IMR-90 (cell line): ENCODE measurements at regions not wholly inside any gene's neighbourhood (a gene's known extent, or its start where the extent isn't known, plus 50 kb on each side); places are given as distances from the start of the nearest gene placed in this dataset.
A peak's percentile ranks its signal among the peaks of the same experiment; 100 is the strongest.

Experiments
- ATAC-seq: fragments of 200-7000 bp; cut with Tn5 transposase; 2 replicates; pipeline ENCODE4 v1.9.1; 2020; ENCODE audit warnings: low read depth, mild to moderate bottlenecking, moderate library complexity
- BruUV-seq: library from RNA; stranded (reverse); fragments of 400-500 nt; replicated peaks from 2 replicates; lab custom pipeline; 2021; lab: Mats Ljungman, UMichigan
- CTCF ChIA-PET: fragments of 300-600 bp; formaldehyde crosslinking; extraction: SDS; loops from one replicate; lab custom pipeline; 2021; ENCODE audit warnings: antibody characterized with exemption; lab: Yijun Ruan, JAX
- POLR2A ChIA-PET: fragments of 300-600 bp; sonication (Branson Sonifier 250); formaldehyde crosslinking; loops from one replicate; lab custom pipeline; 2022; ENCODE audit warnings: antibody characterized with exemption; ENCODE audit not compliant: unreplicated experiment; lab: Charles Lee
- DNase-seq: peaks from one replicate; pipeline ENCODE4 v3.0.0; 2013
- H2AFZ ChIP-seq: replicated peaks from 2 replicates; pipeline ENCODE3; 2013; ENCODE audit warnings: low read length, mild to moderate bottlenecking; ENCODE audit not compliant: poor library complexity
- H2AK5ac ChIP-seq: 2 replicates; pipeline ENCODE4 v1.6.1; 2013; ENCODE audit warnings: low read depth, low read length, inconsistent platforms
- H2AK9ac ChIP-seq: replicated peaks from 2 replicates; pipeline ENCODE3; 2013; ENCODE audit warnings: mild to moderate bottlenecking, low read depth, low read length, moderate library complexity; ENCODE audit not compliant: poor library complexity
- H2BK120ac ChIP-seq: 2 replicates; pipeline ENCODE4 v1.6.1; 2013; ENCODE audit warnings: low read depth, low read length, inconsistent platforms
- H2BK15ac ChIP-seq: 3 replicates; pipeline ENCODE4 v1.6.1; 2013; ENCODE audit warnings: low read depth, low read length, inconsistent platforms
- H2BK20ac ChIP-seq: 2 replicates; pipeline ENCODE4 v1.6.1; 2013; ENCODE audit warnings: low read depth, mild to moderate bottlenecking, inconsistent platforms, low read length, moderate library complexity
- H2BK5ac ChIP-seq: 2 replicates; pipeline ENCODE4 v1.6.1; 2013; ENCODE audit warnings: mild to moderate bottlenecking, low read depth, low read length, inconsistent platforms; ENCODE audit not compliant: poor library complexity, severe bottlenecking
- H3K14ac ChIP-seq: replicated peaks from 2 replicates; pipeline ENCODE4 v1.6.1; 2013; ENCODE audit warnings: low read depth, low read length, inconsistent platforms
- H3K18ac ChIP-seq: 2 replicates; pipeline ENCODE4 v1.6.1; 2013; ENCODE audit warnings: low read depth, low read length, control low read depth
- H3K23ac ChIP-seq: 2 replicates; pipeline ENCODE4 v1.6.1; 2013; ENCODE audit warnings: low read depth, low read length, inconsistent platforms
- H3K27ac ChIP-seq: 2 replicates; pipeline ENCODE4 v1.5.1; 2013; ENCODE audit warnings: mild to moderate bottlenecking, control low read depth, low read length; ENCODE audit not compliant: insufficient read depth
- H3K27me3 ChIP-seq: 2 replicates; pipeline ENCODE4 v1.6.1; 2013; ENCODE audit warnings: low read length; ENCODE audit not compliant: control insufficient read depth, insufficient read depth
- H3K36me3 ChIP-seq: 2 replicates; pipeline ENCODE4 v1.6.1; 2013; ENCODE audit warnings: low read length, mixed read lengths; ENCODE audit not compliant: control insufficient read depth, insufficient read depth
- H3K4ac ChIP-seq: 2 replicates; pipeline ENCODE4 v1.6.1; 2013; ENCODE audit warnings: low read depth, low read length, inconsistent platforms
- H3K4me1 ChIP-seq: 2 replicates; pipeline ENCODE4 v1.6.1; 2013; ENCODE audit warnings: low read length, mixed read lengths; ENCODE audit not compliant: control insufficient read depth, insufficient read depth
- H3K4me2 ChIP-seq: 2 replicates; pipeline ENCODE4 v1.6.1; 2013; ENCODE audit warnings: low read depth, mild to moderate bottlenecking, control low read depth, low read length, moderate library complexity
- H3K4me3 ChIP-seq: 2 replicates; pipeline ENCODE4 v1.5.1; 2013; ENCODE audit warnings: low read depth, mild to moderate bottlenecking, control low read depth, low read length, moderate library complexity; ENCODE audit not compliant: insufficient read depth
- H3K56ac ChIP-seq: 2 replicates; pipeline ENCODE4 v1.6.1; 2013; ENCODE audit warnings: low read length, inconsistent platforms; ENCODE audit not compliant: insufficient read depth; ENCODE audit errors: extremely low read depth
- H3K79me1 ChIP-seq, 2 experiments: 2 replicates each; pipeline ENCODE4 v1.6.1; 2013; ENCODE audit warnings: low read length in 2 of 2, inconsistent platforms in 1 of 2, low read depth in 1 of 2
- H3K9ac ChIP-seq: 2 replicates; pipeline ENCODE4 v1.6.1; 2013; ENCODE audit warnings: low read depth, low read length, control low read depth
- H3K9me1 ChIP-seq: 2 replicates; pipeline ENCODE4 v1.6.1; 2013; ENCODE audit warnings: low read length, inconsistent platforms; ENCODE audit not compliant: insufficient read depth
- H3K9me3 ChIP-seq: 2 replicates; pipeline ENCODE4 v1.6.1; 2013; ENCODE audit warnings: low read length; ENCODE audit not compliant: control insufficient read depth, insufficient read depth
- H4K20me1 ChIP-seq: 2 replicates; pipeline ENCODE4 v1.6.1; 2013; ENCODE audit warnings: low read length, inconsistent platforms; ENCODE audit not compliant: insufficient read depth
- H4K5ac ChIP-seq: 2 replicates; pipeline ENCODE4 v1.6.1; 2013; ENCODE audit warnings: mild to moderate bottlenecking, low read depth, low read length, control low read depth
- H4K8ac ChIP-seq, 2 experiments: 2 replicates each; pipeline ENCODE4 v1.6.1; 2013; ENCODE audit warnings: low read depth in 2 of 2, low read length in 2 of 2, control low read depth in 1 of 2, inconsistent platforms in 1 of 2
- H4K91ac ChIP-seq: 2 replicates; pipeline ENCODE4 v1.6.1; 2013; ENCODE audit warnings: low read depth, low read length, inconsistent platforms; ENCODE audit not compliant: insufficient read depth
- BHLHE40 ChIP-seq: fragments of 150-350 bp; IDR thresholded peaks from 2 replicates; pipeline ENCODE4 v1.6.1; 2016; ENCODE audit warnings: mild to moderate bottlenecking, low read depth, low read length
- CHD1 ChIP-seq: IDR thresholded peaks from 2 replicates; pipeline ENCODE4 v1.6.1; 2012; ENCODE audit warnings: low read depth, low read length, improper control_type of control experiment
- FOS ChIP-seq: fragments of 150-350 bp; IDR thresholded peaks from 2 replicates; pipeline ENCODE4 v1.6.1; 2016; ENCODE audit warnings: low read depth, low read length
- MAZ ChIP-seq: IDR thresholded peaks from 2 replicates; pipeline ENCODE4 v1.6.1; 2012; ENCODE audit warnings: low read depth, mild to moderate bottlenecking, low read length, improper control_type of control experiment, moderate library complexity, borderline replicate concordance
- MXI1 ChIP-seq: IDR thresholded peaks from 2 replicates; pipeline ENCODE4 v1.6.1; 2012; ENCODE audit warnings: low read depth, mild to moderate bottlenecking, low read length, moderate library complexity, borderline replicate concordance
- NFE2L2 ChIP-seq: fragments of 150-350 bp; IDR thresholded peaks from 2 replicates; pipeline ENCODE4 v1.6.1; 2016; ENCODE audit warnings: low read depth, mild to moderate bottlenecking, low read length
- RAD21 ChIP-seq: IDR thresholded peaks from 2 replicates; pipeline ENCODE4 v1.6.1; 2012; ENCODE audit warnings: low read length, improper control_type of control experiment
- RCOR1 ChIP-seq: IDR thresholded peaks from 2 replicates; pipeline ENCODE4 v1.6.1; 2012; ENCODE audit warnings: mild to moderate bottlenecking, low read length, improper control_type of control experiment; ENCODE audit not compliant: insufficient replicate concordance
- RFX5 ChIP-seq: IDR thresholded peaks from 2 replicates; pipeline ENCODE4 v1.8.0; 2012; ENCODE audit warnings: low read depth, mild to moderate bottlenecking, low read length, moderate library complexity
- SMC3 ChIP-seq: fragments of 150-350 bp; IDR thresholded peaks from 2 replicates; pipeline ENCODE4 v1.6.1; 2016; ENCODE audit warnings: low read depth, mild to moderate bottlenecking, antibody characterized with exemption, low read length, moderate library complexity
- WGBS, 2 experiments: methylation state at CpG; one replicate each; pipeline versions ENCODE4 v1.1.5 to v1.1.7; 2013; ENCODE audit warnings: missing lambda C conversion rate in 2 of 2; ENCODE audit not compliant: insufficient read length in 1 of 2; ENCODE audit errors: extremely low coverage in 2 of 2; 5-methylcytosine and 5-hydroxymethylcytosine counted together
- dilution Hi-C: fragments of 300-500 bp; cut with HindIII; formaldehyde crosslinking; loops from one replicate; pipeline ENCODE4 v1.14.3; 2018; ENCODE audit warnings: low sequenced_read_pairs; ENCODE audit not compliant: unreplicated experiment
- in situ Hi-C: fragments of 300-500 bp; cut with MboI; formaldehyde crosslinking; loops from 3 replicates; pipeline ENCODE4 v1.14.3; 2019; ENCODE audit warnings: low sequenced_read_pairs, inconsistent platforms, mixed read lengths
- intact Hi-C: fragments of 100-400 bp; cut with micrococcal nuclease; formaldehyde crosslinking; loops from 2 replicates; pipeline ENCODE4 v1.10.0; 2022
- TF ChIP-seq, protein P1 (sequence below): fragments of 150-350 bp; IDR thresholded peaks from 2 replicates; pipeline ENCODE4 v1.6.1; 2016; ENCODE audit warnings: low read depth, mild to moderate bottlenecking, low read length, moderate library complexity, borderline replicate concordance
- TF ChIP-seq, protein P2 (sequence below): fragments of 150-350 bp; IDR thresholded peaks from 2 replicates; pipeline ENCODE4 v1.6.1; 2017; ENCODE audit warnings: mild to moderate bottlenecking, antibody characterized with exemption, low read length, low read depth
- TF ChIP-seq, protein P3 (sequence below): conservative IDR thresholded peaks from 2 replicates; pipeline ENCODE4 v1.5.1; 2012; ENCODE audit warnings: mild to moderate bottlenecking, low read depth, low read length, improper control_type of control experiment

DNA sequence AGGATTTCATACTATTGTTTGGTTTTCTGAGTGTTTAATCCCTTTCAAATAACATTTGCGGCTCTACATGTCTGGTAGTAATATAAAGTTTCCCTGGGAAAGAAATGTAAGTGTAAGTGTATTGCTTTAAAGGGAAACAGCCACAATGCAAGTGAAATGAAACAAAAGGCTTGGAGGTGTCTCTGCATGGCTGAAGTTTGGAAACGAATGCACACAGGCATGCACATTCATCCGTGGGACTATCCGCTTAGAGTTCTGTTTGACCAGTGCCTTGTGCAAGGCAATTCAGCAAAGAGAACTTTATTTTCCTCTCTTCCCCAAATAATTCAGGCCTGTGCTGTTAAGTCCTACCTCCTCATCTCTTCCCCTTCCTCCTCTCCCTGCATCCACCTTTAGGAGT is 56.1 kb upstream of the MRTFB start:
- ATAC-seq: no peak
- no TSS peak for BruUV-seq
- H2AFZ ChIP-seq: no peak overlapping the region
- intact Hi-C loops (no loop called here), in situ Hi-C loops (no loop called here), dilution Hi-C loops (no loop called here)
- H3K23ac ChIP-seq: no peak overlapping the region
- no CpG with 5 or more reads among the region's 4 CpGs for WGBS, 2 experiments
- peaks cover 11% of the 10 kb centered on the region for H3K4me1 ChIP-seq
- no peak overlapping the region for H3K14ac ChIP-seq
- ChIA-PET POLR2A (no interaction called here), CTCF (interaction anchor here (0.6 kb wide), 1 partner anchor 18 kb away, joined by 3 read pairs; no protein-coding TSS in a partner anchor)
- H3K56ac ChIP-seq: no peak overlapping the region
- H4K8ac ChIP-seq: no peak overlapping the region
- no peak overlapping the region for H2BK5ac ChIP-seq
- H3K4me2 ChIP-seq: no peak overlapping the region
- peak; percentile 30 for DNase-seq
- TF ChIP-seq, protein P1, sequence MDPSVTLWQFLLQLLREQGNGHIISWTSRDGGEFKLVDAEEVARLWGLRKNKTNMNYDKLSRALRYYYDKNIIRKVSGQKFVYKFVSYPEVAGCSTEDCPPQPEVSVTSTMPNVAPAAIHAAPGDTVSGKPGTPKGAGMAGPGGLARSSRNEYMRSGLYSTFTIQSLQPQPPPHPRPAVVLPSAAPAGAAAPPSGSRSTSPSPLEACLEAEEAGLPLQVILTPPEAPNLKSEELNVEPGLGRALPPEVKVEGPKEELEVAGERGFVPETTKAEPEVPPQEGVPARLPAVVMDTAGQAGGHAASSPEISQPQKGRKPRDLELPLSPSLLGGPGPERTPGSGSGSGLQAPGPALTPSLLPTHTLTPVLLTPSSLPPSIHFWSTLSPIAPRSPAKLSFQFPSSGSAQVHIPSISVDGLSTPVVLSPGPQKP: no peak
- TF ChIP-seq MAZ (no peak), FOS (no peak), MXI1 (no peak), RFX5 (no peak), NFE2L2 (no peak), CHD1 (no peak), BHLHE40 (no peak), SMC3 (no peak), RAD21 (no peak), RCOR1 (no peak)
- TF ChIP-seq, protein P2, sequence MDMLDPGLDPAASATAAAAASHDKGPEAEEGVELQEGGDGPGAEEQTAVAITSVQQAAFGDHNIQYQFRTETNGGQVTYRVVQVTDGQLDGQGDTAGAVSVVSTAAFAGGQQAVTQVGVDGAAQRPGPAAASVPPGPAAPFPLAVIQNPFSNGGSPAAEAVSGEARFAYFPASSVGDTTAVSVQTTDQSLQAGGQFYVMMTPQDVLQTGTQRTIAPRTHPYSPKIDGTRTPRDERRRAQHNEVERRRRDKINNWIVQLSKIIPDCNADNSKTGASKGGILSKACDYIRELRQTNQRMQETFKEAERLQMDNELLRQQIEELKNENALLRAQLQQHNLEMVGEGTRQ: no peak
- TF ChIP-seq, protein P3, sequence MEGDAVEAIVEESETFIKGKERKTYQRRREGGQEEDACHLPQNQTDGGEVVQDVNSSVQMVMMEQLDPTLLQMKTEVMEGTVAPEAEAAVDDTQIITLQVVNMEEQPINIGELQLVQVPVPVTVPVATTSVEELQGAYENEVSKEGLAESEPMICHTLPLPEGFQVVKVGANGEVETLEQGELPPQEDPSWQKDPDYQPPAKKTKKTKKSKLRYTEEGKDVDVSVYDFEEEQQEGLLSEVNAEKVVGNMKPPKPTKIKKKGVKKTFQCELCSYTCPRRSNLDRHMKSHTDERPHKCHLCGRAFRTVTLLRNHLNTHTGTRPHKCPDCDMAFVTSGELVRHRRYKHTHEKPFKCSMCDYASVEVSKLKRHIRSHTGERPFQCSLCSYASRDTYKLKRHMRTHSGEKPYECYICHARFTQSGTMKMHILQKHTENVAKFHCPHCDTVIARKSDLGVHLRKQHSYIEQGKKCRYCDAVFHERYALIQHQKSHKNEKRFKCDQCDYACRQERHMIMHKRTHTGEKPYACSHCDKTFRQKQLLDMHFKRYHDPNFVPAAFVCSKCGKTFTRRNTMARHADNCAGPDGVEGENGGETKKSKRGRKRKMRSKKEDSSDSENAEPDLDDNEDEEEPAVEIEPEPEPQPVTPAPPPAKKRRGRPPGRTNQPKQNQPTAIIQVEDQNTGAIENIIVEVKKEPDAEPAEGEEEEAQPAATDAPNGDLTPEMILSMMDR: no peak
- H2BK120ac ChIP-seq: no peak overlapping the region
- peaks cover 2% of the 10 kb centered on the region; the same call in 1 of the 2 replicates for H4K20me1 ChIP-seq
- H3K4me3 ChIP-seq: no peak overlapping the region
- H3K27ac ChIP-seq: no peak overlapping the region
- no peak overlapping the region for H2AK5ac ChIP-seq
- no peaks in the 10 kb centered on the region for H3K36me3 ChIP-seq
- no peak overlapping the region for H4K5ac ChIP-seq
- H3K9ac ChIP-seq: no peak overlapping the region
- H2BK15ac ChIP-seq: no peak overlapping the region; the same call in 2 of the 3 replicates
- peaks cover 4% of the 10 kb centered on the region for H3K27me3 ChIP-seq
- no peak overlapping the region for H3K4ac ChIP-seq
- H3K9me3 ChIP-seq: no peaks in the 10 kb centered on the region
- no peak overlapping the region for H2AK9ac ChIP-seq
- H3K9me1 ChIP-seq: no peaks in the 10 kb centered on the region
- no peak overlapping the region for H4K91ac ChIP-seq
- no peak overlapping the region for H3K18ac ChIP-seq
- no peaks in the 10 kb centered on the region for H3K79me1 ChIP-seq
- no peak overlapping the region; the same call in 1 of the 2 replicates for H2BK20ac ChIP-seq
